RWPE1 (cell line): ENCODE measurements at regions not wholly inside any gene's neighbourhood (a gene's known extent, or its start where the extent isn't known, plus 50 kb on each side); places are given as distances from the start of the nearest gene placed in this dataset.

ENCODE experiments used
- CTCF ChIA-PET: fragments of 350-600 bp; sonication (Branson Sonifier 250); formaldehyde crosslinking; extraction: SDS; loops from one replicate; lab custom pipeline; 2021; lab: Yijun Ruan, JAX
- POLR2A ChIA-PET: fragments of 400-600 bp; formaldehyde crosslinking; extraction: SDS; loops from one replicate; lab custom pipeline; 2020; ENCODE audit warnings: antibody characterized with exemption; ENCODE audit not compliant: low non-redundant PET; lab: Yijun Ruan, JAX
- DNase-seq: peaks from one replicate; pipeline ENCODE4 v3.0.0; 2012; ENCODE audit warnings: low spot score
- H3K27ac ChIP-seq: fragments of 450-650 bp; 2 replicates; pipeline ENCODE4 v1.5.1; 2017
- TF ChIP-seq, protein P1 (sequence below): fragments of 450-650 bp; conservative IDR thresholded peaks from 2 replicates; pipeline ENCODE4 v1.5.1; 2017; ENCODE audit warnings: low read depth, mild to moderate bottlenecking

DNA sequence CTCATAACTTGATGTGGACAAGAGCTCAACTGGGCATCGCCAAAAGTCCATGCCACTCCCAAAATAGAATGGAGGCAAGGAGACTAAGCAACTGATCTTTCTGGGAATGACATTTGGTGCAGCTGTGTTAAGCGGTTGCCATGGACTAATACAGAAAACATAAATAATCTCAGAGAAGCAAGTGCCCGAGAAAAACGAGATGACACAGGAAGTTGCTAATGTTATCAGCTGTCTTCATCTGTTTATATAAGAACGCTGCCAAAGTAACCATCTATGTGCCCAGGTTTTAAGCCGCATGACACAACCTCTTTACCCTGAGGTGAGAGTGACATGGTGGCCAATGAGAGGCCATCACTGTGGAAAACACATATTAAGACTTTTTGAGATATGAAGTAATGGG is 54.9 kb upstream of the SACS start:
- POLR2A ChIA-PET, result no interaction called here
- no peak for DNase-seq
- CTCF ChIA-PET, result no interaction called here
- TF ChIP-seq, protein P1, sequence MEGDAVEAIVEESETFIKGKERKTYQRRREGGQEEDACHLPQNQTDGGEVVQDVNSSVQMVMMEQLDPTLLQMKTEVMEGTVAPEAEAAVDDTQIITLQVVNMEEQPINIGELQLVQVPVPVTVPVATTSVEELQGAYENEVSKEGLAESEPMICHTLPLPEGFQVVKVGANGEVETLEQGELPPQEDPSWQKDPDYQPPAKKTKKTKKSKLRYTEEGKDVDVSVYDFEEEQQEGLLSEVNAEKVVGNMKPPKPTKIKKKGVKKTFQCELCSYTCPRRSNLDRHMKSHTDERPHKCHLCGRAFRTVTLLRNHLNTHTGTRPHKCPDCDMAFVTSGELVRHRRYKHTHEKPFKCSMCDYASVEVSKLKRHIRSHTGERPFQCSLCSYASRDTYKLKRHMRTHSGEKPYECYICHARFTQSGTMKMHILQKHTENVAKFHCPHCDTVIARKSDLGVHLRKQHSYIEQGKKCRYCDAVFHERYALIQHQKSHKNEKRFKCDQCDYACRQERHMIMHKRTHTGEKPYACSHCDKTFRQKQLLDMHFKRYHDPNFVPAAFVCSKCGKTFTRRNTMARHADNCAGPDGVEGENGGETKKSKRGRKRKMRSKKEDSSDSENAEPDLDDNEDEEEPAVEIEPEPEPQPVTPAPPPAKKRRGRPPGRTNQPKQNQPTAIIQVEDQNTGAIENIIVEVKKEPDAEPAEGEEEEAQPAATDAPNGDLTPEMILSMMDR, result no peak
- H3K27ac ChIP-seq, result no peak overlapping the region

DNA sequence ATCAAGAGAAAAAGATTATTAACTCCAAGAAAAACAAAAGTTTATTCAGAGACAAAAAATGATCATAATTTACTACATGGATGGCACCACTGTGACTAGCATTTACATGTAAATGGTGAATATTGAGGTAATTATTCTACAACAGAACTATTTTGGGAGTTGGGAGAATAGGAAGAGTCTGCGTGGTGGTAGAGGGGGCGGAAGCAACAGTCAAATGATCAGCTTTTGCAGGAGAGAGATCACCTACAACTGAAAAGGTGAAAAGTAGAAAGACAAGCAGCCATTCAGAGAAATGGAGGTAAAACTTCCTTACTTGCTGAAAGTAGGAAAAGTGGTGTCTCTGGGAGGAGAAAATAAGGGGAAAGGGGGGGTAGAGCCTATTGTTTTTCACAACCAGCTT is 62.8 kb upstream of the SACS start:
- ChIA-PET POLR2A (no interaction called here), CTCF (interaction anchor here (0.6 to 0.7 kb wide), 2 partner anchors 28 to 518 kb away, joined by 3 to 6 read pairs; no protein-coding TSS in a partner anchor)
- TF ChIP-seq, protein P1, result no peak
- H3K27ac ChIP-seq, result no peak overlapping the region
- no peak for DNase-seq

DNA sequence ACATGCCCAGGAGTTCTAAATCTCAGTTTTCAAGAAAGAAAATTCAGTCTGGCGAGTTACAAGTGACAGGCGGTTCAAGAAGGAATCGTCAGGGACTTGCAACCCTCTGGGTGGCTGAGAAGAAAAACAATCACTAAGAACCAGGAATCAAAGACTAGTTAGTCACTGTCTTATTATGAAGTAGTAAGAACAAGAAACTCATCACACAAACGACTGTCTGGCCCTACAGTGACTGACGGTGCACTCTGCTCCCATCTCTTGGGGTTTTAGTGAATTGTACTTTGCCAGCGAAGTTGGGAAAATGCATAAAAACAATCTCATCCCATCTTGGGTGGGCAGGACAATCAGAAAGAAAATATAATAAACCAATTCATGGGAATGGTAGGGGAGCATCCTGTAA is 63.7 kb upstream of the SACS start:
- TF ChIP-seq, protein P1, result no peak
- DNase-seq, result no peak
- ChIA-PET CTCF (no interaction called here), POLR2A (no interaction called here)
- H3K27ac ChIP-seq, result no peak overlapping the region

DNA sequence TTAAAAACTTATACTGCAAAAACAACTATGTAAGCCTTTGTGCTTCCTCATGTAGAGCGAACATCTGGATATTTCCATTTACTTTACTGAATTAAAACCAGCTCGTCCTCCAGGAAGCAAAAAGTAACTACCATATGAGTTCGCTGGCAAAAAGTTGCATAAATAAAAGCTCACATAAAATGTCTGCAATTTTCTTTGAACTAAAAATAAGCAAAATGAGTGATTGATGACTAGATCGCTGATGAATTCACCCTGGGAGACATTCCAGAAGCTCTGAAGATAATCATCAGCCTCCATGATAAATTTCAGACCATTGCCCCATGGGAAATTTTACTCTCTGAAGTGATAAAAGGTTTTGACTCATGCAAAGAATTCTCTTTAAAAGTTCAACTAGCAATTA is 67.3 kb upstream of the SACS start:
- H3K27ac ChIP-seq, result no peak overlapping the region
- ChIA-PET POLR2A (no interaction called here), CTCF (interaction anchor here (1.0 kb wide), 1 partner anchor 86 kb away, joined by 3 read pairs; no protein-coding TSS in a partner anchor)
- TF ChIP-seq, protein P1, result no peak
- no peak for DNase-seq

DNA sequence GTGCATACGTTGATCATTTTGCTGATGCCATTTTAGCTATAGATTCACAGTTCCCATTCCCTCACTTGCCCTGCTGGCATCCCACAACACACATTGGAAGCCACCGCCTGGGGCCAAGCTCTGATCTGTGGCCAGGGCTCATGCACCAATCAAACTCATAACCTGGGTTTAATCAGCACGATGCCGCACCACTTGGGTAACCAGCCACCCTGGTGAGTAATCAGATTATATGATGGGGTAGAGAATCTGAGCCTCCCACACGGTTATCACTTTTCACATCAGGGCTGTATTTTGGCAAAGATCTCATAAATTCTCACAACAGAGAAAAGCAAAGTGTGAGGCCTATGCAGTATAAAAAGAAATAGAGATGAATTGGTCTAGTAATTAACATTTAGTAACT is 66.0 kb upstream of the TNFRSF19 start:
- CTCF ChIA-PET, result interaction anchor here (0.6 kb wide), 1 partner anchor 677 kb away, joined by 3 read pairs; no protein-coding TSS in a partner anchor
- TF ChIP-seq, protein P1, result no peak
- no peak for DNase-seq
- H3K27ac ChIP-seq, result no peak overlapping the region
- POLR2A ChIA-PET, result no interaction called here

DNA sequence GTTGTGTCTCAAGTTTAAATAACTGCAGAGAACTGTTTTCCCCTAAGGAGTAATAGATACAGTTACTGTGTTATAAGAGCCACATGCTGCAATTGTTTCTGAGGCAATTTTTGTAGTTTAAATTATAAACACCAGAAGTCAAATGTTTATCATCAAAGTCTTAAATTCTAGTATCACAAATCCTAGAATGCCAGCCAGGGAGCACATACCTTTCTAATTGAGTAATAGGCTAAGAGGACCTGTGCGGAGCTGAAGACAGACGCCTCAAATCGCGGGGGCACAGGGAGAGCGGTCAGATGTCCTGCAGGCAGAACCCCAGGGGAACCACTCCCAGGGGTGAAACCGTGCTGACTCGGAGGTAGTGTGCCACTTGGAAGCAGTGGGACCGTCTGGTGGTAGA is 65.2 kb upstream of the TNFRSF19 start:
- no peak for DNase-seq
- H3K27ac ChIP-seq, result no peak overlapping the region
- POLR2A ChIA-PET, result no interaction called here
- TF ChIP-seq, protein P1, result no peak
- CTCF ChIA-PET, result interaction anchor here (0.6 kb wide), 1 partner anchor 68 kb away, joined by 3 read pairs; no protein-coding TSS in a partner anchor
